ENCODE measurements at regions not wholly inside any gene's neighbourhood (a gene's known extent, or its start where the extent isn't known, plus 50 kb on each side); places are given as distances from the start of the nearest gene placed in this dataset.

GRCh38 chr18:26618135-26618534 is 69.8 kb upstream of the KCTD1 start:
- no peak for FAIRE-seq
- no peak for TF ChIP-seq CTCF (IDR thresholded peaks at IDR 0.05; ENCODE audit: insufficient read depth, missing control alignments)
- DNase-seq (ENCODE audit: insufficient read length, low spot score), result no peak

GRCh38 chr18:26617151-26617554 is 68.8 kb upstream of the KCTD1 start:
- DNase-seq (ENCODE audit: insufficient read length, low spot score) (no peak), FAIRE-seq (no peak)
- TF ChIP-seq CTCF (IDR thresholded peaks at IDR 0.05; ENCODE audit: insufficient read depth, missing control alignments), result no peak

- no peak for FAIRE-seq
- TF ChIP-seq CTCF (IDR thresholded peaks at IDR 0.05; ENCODE audit: insufficient read depth, missing control alignments), result no peak
- no peak for DNase-seq (ENCODE audit: insufficient read length, low spot score)
Observed at GRCh38 chr18:26614374-26614773, 66.0 kb upstream of the KCTD1 start.
